HepG2 (cell line): ENCODE measurements at regions not wholly inside any gene's neighbourhood (a gene's known extent, or its start where the extent isn't known, plus 50 kb on each side); places are given as distances from the start of the nearest gene placed in this dataset.

Experiments
- CTCF ChIP-seq: sonication (generic); formaldehyde crosslinking; IDR thresholded peaks from 2 replicates; pipeline ENCODE4 v1.5.0; 2020; ENCODE audit warnings: mild to moderate bottlenecking, missing genetic modification reagents, moderate library complexity
- ELF1 ChIP-seq: sonication (generic); formaldehyde crosslinking; IDR thresholded peaks from 2 replicates; pipeline ENCODE4 v1.4.0; 2020; ENCODE audit warnings: missing genetic modification reagents
- JUN ChIP-seq: sonication (generic); formaldehyde crosslinking; IDR thresholded peaks from 2 replicates; pipeline ENCODE4 v1.4.0; 2020; ENCODE audit warnings: mild to moderate bottlenecking, missing genetic modification reagents
- PHB2 ChIP-seq: fragments of 450-650 bp; IDR thresholded peaks from 2 replicates; pipeline ENCODE4 v1.6.1; 2018; ENCODE audit not compliant: partially characterized antibody
- RAD21 ChIP-seq: fragments of 450-650 bp; formaldehyde crosslinking; IDR thresholded peaks from 2 replicates; pipeline ENCODE4 v1.5.0; 2020; ENCODE audit warnings: mild to moderate bottlenecking
- SALL2 ChIP-seq: sonication (generic); formaldehyde crosslinking; IDR thresholded peaks from 2 replicates; pipeline ENCODE4 v1.8.1; 2023; ENCODE audit warnings: mild to moderate bottlenecking, missing genetic modification reagents, inconsistent platforms
- SIN3B ChIP-seq: fragments of 150-350 bp; IDR thresholded peaks from 2 replicates; pipeline ENCODE4 v1.6.1; 2014; ENCODE audit warnings: low read length
- ZNF609 ChIP-seq: sonication (generic); formaldehyde crosslinking; IDR thresholded peaks from 2 replicates; pipeline ENCODE4 v1.4.0; 2020; ENCODE audit warnings: mild to moderate bottlenecking, missing genetic modification reagents, borderline replicate concordance
- ZNF614 ChIP-seq: IDR thresholded peaks from 2 replicates; pipeline ENCODE4 v1.6.1; 2018; ENCODE audit warnings: missing biosample characterization, missing genetic modification reagents, inconsistent platforms, borderline replicate concordance
- ZSCAN29 ChIP-seq: sonication (generic); formaldehyde crosslinking; conservative IDR thresholded peaks from 2 replicates; pipeline ENCODE4 v1.4.0; 2020; ENCODE audit warnings: mild to moderate bottlenecking, missing genetic modification reagents

DNA sequence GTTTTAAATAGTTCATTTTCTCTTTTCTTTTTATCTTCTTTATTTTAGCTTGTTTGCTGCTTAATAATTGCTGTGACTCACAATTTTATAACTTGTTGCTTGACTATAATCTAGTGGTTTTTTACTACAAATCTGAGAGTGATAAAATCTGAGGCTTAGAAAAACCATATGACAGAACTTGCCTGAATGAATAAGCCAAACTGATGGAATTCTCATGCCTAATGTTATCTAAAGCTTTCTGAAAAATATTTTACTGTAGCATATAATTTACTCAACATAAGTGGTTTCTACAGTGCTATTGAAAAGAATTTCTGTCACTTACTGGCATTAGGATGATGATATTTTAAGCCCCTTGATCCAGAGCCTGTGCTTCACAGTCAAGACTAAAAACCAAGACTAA, 175.1 kb downstream of the VGLL3 start:
- TF ChIP-seq RAD21 (CRISPR knock-in tag) (no peak), ZNF614 (CRISPR knock-in tag) (no peak), CTCF (CRISPR knock-in tag) (no peak), ZSCAN29 (CRISPR knock-in tag) (no peak), ZNF609 (CRISPR knock-in tag) (no peak), SALL2 (CRISPR knock-in tag) (no peak), JUN (no peak), ELF1 (CRISPR knock-in tag) (no peak), PHB2 (no peak), SIN3B (no peak)
